GM04504 (cell line): ENCODE measurements at regions not wholly inside any gene's neighbourhood (a gene's known extent, or its start where the extent isn't known, plus 50 kb on each side); places are given as distances from the start of the nearest gene placed in this dataset.
"Not testable (repeated sequence)": the region's sequence is repeated elsewhere in the genome, so short reads cannot be mapped to it uniquely, and the experiment has no call there.

Source experiments
- DNase-seq: peaks from one replicate; pipeline ENCODE4 v3.0.0-alpha.2; 2012; ENCODE audit warnings: low read depth

DNA sequence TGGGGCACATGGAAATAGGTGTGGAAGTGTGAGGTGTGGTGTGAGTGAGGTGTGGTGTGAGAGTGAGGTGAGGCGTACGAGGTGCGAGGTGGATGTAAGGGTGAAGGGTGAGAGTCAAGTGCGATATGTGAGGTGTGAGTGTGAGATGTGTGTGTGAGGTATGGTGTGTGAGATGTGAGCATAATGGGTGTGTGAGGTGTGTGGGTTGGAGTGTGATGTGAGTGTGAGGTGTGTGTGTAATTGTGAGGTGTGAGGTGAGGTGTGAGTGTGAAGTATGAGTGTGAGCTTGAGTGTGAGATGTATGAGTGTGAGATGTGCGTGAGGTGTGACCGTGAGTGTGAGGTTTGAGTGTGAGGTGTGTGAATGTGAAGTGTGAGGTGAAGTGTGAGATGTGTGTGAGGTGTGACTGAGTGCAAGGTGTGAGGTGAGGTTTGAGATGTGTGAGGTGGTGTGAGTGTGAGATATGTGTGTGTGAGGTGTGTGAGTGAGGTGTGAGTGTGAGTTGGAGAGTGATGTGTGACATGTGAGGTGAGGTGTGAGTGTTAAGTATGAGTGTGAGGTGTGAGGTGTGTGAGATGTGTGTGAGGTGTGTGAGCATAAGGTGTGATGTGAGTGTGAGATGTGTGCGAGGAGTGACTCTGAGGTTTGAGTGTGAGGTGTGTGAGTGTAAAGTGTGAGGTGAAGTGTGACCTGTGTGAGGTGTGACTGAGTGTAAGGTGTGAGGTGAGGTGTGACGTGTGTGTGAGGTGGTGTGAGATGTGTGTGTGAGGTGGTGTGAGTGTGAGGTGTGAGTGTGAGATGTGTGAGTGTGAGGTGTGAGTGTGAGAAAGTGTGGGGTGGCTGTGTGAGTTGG is 354.0 kb downstream of the FOXL1 start:
- no peak for DNase-seq

DNA sequence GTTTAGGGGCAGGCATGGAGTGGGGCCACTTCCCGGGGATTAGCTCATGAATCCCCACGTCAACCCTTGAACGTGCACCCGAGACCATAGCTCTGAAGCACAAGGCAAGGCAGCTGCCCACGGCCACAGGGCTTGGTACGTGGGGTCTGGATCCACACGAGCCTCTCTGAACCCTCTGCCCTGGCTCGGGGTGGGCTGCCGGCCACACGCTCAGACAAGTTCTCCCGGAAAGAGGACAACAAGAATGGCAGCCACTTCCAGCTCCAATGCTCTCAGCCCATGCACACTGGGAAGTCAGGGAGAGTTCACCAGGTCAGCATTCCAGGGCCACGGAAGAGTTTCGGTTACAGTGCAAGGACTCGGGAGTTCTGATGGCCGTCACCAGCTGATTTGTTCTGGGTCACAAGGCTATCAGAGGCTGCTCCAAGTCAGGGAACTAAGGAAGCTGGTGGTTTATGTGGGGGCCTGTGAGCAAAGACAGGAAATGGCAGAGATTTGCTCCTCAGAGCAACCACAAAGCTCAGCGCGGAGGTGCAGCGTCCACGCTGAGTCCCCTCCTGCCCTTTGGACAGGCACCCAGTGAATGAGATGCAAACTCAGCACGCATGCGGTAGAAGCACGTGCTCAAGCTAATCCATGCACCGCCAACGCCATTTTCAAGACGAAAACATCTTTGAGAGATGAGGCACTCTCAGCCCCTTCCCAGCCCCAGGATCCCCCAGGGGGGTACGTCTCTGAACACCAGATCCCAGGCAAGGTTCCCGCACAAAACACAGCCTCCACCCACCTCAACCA is 356.4 kb downstream of the FOXL1 start:
- no peak for DNase-seq

DNA sequence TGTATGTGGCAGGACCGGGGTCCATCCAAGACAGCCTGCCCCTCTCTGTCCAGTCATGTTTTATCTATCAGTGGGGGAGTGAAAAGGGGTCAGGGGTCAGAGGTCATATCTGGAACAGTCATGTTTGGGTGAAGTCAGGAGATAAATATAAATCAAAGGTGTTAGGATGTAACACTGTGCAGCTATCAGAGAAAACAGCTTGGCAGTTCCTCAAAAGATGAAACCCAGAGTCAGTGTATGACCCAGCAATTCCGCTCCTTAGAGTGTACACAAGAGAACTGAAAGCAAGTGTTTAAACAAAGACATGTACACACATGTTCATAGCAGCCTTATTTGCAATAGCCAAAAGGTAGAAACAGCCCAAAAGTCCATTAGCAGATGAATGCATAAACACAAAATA is 361.3 kb downstream of the FOXL1 start:
- DNase-seq, result no peak

DNA sequence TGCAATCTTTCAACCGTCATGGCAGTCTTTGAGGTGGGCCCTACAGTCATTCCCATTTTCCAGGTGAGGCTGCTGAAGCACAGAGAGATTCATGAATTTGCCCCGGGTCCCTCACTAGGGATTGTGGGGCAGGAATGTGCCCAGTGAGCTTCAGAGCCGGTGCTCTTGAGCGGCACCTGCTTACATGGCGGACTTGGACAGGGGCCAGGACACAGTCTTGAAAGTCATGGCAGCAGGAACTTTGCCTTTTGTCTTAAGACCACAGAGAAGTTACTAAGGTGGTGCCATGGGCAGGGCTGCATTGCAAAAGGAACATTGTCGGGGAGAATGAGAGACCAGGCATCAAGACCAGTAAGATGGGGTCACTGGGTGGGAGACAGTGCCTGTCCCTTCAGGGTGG is 363.4 kb downstream of the FOXL1 start:
- no peak for DNase-seq

DNA sequence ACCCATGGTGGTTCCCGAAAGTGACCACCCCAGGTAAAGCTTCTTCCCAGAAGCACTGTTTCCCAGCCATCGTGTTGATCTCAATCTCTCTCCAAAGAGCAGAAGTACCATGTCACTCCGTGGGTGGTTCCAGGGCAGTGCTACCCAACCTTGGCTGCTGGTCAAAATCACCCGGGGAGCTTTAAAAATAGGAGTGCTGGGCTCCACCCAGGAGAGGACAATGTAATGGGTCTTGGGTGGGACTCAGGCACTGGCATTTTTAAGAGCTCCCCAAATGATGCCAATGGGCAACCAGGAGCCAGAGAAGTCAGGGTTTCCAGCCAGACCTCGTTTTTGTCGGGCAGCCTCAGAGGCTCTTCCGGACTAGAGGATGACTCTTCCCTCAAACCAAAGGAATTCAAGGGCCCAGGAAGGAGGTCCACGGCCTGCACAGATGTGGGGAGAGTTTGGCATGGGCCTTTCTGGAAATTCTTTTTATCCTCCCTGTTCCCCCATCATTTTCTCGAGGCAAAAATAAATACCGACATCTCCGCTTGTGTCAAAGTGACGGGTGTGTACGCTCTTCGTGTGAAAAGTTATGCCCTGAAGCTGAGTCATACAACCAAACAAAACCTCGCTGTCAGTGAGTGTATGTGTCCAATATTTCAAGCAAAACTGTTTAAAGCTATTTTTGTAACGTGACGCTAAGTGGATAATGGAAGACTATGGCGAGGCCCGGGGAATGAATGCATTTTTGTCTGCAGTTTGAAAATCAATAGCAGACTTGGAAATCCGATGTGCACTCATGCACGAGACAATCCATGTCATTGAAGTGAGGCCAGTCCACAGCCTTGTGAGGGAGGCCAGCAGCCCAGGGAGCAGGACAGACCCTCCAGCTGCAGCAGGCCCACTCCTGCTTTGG is 364.1 kb downstream of the FOXL1 start:
- DNase-seq, result peak; percentile 59

DNA sequence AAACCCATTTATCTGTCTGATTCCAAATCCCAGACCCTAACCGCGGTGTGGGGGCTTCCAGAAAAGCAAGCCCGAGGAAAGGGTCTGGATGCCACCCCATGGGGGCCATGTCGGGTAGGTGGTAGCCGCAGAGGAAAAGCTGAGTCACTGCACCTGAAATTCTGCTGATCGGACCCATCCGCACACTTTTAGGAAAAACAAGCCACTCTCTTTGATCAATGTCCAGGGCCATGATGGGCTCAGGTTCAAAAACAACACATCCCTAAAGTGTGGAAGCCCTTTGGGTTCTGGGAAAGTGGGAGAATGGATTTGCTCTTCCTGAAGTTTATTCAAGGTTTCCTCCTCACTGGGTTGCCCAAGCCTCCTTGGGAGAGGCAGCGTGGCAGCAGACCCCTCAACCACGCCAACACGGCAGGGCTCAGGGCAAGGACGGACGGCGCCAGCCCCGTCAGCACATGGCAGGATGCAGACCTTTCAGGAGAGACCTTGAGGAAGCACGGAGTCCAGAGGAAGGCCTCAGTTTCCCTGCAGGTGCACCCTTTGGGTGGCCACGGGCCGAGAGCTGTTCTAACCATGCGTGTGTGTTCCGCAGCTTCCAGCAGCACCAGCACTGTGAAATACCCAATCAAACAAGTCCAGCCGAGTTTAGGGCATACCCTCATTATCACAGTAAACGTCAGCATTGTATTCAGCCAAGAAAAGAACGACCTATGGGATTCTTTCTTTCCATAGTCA is 367.0 kb downstream of the FOXL1 start:
- no peak for DNase-seq

DNA sequence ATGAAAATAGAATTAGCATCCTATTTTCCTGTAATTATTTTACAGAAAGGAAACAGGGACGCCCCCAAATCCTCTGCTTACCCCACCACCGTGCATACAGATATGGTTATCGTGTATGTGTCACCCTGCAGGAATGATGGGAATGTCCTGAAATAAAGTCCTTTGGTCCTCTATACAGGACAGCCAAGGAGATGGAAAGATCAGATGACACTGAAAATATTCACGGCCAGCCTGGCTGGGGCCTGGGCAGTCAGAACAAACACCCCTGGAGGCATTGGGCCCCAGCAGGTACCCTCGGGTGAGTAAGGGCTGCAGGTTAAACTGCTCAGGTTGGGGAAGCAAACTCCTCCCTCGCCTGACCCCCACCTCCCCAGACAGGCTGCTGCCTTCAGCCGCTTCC is 368.0 kb downstream of the FOXL1 start:
- no peak for DNase-seq

DNA sequence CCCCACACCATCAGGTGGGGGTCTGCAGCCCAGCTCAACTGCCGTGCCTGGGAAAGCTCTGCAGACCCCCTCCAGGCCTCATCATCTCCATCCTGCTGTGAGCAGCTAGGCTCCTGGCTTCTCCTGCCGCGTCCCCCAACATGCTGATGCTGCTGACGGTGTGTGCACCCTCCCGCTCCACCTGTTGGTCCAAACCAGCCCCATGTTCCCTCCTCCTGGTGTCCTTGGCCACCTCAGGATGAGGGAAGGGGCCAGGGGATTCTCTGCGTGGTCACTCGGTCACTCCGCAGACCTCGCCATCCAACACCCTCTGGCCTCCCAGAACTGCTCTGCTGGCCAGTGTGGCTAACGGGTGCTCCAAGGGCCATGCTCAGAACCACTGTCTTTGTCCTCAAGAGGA is 368.6 kb downstream of the FOXL1 start:
- no peak for DNase-seq

DNA sequence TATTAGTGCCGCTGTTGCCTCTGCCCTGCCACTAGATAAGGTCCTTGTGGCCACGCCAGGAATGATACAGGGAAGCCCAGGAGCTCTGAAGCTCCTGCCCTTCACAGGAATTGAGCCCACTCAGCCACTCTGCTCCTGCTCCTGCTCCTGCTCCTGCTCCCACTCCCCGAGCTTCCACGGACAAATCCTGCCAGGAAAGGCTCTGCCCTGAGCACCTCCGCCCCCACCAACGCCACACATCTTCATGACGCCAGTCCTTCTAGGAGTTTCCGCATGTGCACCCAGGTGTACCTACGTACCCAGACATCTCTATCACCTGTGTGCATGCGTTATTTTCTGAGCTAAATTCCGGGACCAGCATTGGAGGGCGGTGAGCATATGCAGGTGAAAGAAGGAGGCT is 369.1 kb downstream of the C16orf95 start:
- no peak for DNase-seq

DNA sequence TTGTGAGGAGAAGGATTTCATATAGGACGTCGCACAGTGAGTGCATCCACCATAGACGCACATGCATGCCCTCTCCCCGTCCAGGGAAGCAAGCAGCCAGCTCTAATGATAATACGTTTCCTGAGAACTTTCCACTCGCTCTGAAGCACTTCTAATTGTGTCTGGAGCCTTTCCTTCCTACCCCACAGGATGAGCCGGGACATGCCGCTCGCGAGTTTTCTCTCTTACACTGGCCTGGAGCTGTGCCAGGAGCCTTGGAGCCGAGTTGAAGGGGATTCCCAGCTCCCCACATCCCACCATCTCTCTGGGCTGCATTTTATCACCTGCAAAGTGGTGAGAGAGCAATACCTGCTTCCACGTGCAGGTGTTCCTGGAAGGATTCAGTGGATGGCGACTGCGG is 368.1 kb downstream of the C16orf95 start:
- no peak for DNase-seq

DNA sequence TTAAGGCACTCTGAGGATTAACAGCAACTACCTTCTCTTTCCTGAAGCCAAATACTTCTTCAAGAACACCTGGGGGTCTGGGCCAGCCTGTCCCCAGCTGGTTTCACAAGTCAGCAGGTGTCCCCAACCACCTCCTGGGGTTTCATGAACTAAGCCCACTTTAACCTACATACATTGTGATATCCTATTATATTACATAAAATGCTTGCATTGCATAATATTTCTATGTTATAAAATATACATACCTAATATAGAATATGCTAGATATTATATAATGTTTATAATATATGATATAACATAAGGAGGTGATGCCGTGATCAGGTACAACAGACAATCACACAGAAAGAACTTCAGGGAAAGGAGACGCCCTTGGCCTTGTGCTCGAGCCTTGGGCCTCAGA is 367.6 kb downstream of the C16orf95 start:
- DNase-seq, result no peak

DNA sequence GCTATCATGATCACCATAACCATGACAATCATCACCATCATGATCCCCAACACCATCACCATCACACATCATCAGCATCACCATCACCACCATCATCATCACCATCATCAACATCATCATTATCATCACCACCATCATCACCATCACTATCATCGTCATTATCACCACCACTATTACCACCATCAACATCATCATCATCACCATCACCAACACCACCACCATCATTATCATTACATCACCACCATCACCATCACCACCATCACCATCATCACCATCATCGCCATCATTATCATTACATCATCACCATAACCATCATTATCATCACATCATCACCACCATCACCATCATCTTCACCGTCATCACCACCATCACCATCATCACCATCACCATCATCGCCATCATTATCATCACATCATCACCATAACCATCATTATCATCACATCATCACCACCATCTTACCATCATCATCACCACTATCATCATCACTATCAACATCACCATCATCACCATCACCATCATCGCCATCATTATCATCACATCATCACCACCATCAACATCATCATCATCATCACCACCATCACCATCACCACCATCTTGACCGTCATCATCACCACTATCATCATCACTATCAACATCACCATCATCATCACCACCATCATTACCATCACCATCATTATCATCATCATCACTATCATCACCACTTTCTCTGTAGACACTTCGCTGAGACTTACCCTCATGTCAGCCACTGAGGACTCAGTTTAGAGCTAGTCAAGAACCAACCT is 366.0 kb downstream of the C16orf95 start:
- no peak for DNase-seq

DNA sequence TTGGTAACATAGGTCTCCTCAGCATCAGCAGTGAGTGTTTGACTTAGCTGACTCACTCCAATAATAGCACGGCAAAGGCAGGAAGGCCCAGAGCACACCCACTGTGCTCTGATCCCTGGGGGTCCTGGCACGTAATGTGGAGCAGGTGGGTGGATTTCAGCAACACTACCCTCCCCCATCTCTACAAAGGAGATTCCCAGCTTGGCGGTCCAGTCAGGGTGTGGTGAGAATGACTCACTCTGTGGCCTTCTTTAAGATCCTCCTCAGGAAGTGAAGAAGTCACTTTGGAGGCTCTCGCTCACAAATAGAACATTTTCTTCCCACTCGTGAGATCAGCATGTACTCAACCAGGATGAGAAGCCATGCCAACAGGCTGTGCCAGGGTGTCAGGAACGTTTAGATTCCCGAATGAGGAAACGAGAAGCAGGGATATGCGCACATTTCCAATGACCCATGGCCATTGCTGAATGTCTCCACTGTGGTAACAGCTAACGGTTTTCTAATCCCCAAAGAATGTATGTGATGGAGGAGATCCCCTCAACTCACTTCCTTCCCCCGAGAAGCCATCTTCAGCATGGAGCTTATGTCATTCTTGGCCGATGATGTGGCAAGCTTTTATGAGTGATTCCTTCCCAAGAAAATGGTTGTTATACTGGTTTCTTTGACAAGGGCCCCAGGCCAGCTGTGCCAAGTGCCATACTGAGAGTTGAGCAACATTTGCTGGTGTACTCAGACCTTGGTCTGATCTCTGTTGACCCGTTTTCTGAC is 365.2 kb downstream of the C16orf95 start:
- peak; percentile 86 for DNase-seq

DNA sequence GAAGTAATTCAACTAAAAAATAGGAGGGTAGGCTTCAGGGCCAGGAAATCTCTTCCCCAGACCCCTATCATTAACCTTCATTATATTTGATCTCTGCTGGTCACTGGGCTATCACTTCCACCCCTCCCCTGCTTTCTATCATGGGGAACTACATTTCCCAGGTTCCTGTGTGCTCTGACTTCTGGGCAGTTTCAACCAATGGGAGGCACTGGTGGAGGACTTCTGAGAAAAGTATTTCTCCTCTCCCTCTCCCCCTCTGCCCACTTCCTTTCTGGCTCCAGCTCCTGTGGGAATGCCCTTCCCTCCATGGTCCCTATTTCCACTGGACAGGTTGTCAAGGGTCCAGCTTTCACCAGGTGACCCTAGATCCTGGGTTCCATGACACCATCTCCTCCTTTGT is 364.4 kb downstream of the C16orf95 start:
- DNase-seq, result no peak

DNA sequence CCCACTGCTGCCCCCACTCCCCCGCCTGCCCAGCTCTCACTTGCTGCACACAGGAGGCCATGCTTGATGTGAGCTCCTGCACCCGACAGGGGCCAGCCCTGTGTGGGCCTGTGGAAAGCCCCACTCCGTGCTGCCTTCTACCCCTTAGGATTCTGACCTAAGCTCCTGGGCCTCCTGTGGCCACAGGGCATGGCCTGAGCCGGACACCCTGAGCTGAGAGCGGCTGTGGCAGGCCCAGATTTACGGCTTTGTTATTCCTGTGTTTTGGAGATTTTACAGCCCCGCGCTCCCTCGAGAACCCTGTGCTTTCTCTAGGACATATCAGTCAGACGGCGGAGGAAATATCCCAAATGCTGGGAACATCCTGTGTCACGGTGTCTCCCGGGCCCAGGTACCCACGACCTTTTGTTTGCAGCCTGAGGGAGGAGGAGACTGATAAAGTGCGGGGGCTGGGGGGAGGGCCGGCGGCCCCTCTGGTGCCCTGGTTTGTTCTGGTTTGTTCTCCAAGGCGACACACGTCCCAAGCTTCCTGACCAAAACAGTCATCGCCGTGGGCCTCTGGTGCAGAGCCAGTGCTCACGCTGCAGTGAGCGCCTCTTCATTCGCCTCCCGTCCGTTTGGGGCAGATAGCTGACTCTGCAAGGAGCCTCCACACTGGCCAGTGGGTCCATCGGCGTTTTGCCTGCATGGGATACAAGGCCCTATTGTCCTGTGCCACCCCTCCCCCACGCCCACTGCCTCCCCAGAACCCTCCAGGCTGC is 363.4 kb downstream of the C16orf95 start:
- DNase-seq, result no peak

DNA sequence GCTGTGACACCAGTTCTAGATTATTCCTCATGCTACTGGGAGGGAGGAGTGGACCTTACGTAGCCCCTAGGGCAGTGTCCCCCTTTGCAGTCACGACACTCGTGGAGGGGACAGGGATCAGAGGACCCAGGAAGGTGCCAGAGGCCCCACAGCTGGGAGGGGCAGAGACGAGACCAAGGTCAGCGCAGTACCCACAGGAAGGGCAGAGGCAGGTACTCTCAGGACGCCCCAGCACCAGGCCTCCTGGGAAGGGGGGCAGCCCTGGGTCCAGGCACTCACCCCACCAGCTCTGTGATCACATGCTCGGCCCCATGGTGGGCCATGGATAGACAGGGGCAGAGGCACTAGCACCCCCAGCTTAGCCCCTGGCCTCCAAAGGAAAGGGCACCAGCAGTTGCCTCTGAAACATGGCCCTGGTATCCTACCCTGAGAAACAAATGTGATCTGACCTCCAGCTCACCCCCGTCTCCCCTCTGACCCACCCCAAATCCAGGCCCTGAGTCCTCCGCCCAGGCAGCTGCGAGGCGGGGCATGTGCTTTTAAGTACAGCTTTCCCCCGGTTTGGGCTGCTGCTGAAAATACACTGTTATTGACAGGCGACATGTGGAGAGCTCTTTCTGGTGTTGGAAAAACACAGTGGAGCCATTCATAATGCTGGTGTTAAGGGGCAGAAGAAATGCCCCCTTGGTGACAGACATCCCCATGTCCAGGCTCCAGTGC is 361.9 kb downstream of the C16orf95 start:
- no peak for DNase-seq

DNA sequence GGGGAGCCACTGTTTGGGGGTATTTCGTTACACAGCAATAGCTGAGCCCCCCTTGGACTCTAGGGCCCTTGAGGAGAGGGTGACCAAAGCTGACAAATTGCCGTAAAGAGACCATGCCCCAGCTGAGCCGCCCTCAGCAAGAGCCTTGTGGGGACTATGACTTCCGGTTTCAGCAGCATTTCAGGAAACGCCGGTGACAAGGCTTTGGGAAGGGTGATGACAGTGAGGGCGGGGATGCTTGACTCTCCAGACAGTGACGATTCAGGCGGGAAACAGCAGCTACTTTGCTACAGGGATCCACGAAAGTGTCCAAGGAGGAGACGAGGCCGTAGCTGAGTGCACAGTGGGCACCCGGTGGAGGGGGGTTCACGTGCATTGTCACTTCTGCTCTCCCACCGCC is 360.8 kb downstream of the C16orf95 start:
- no peak for DNase-seq

DNA sequence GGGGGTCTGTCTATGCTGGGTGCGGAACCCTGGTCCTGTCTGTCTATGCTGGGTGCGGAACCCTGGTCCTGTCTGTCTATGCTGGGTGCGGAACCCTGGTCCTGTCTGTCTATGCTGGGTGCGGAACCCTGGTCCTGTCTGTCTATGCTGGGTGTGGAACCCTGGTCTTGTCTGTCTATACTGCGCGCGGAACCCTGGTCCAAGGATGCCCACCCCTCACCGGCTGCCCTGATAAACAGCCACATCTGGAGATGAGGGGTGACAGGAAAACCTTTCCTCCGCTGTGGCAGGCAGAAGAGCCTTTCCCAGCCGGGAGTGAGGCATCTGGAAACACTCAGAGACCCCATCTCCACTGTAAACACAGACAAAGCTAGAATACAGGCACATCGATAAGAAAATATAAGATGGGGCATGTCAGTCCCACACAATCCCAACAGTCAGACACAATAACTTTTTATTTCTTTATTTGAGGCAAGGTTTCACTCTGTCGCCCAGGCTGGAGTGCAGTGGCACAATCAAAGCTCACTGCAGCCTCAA is 359.5 kb downstream of the C16orf95 start:
- DNase-seq, result not testable (repeated sequence)
